ENCODE measurements at regions not wholly inside any gene's neighbourhood (a gene's known extent, or its start where the extent isn't known, plus 50 kb on each side); places are given as distances from the start of the nearest gene placed in this dataset.

- TF ChIP-seq CTCF (IDR thresholded peaks at IDR 0.05; ENCODE audit: insufficient read depth, low read length, poor library complexity, severe bottlenecking) (no peak), EZH2phosphoT487 (conservative IDR thresholded peaks at IDR 0.05; ENCODE audit: low read length) (no peak)
These were observed 129.1 kb upstream of the TGFBR2 start for GRCh38 chr3:30477149-30477921.

Data from SU-DHL-6 (cell line).